ENCODE measurements at regions not wholly inside any gene's neighbourhood (a gene's known extent, or its start where the extent isn't known, plus 50 kb on each side); places are given as distances from the start of the nearest gene placed in this dataset.

DNA sequence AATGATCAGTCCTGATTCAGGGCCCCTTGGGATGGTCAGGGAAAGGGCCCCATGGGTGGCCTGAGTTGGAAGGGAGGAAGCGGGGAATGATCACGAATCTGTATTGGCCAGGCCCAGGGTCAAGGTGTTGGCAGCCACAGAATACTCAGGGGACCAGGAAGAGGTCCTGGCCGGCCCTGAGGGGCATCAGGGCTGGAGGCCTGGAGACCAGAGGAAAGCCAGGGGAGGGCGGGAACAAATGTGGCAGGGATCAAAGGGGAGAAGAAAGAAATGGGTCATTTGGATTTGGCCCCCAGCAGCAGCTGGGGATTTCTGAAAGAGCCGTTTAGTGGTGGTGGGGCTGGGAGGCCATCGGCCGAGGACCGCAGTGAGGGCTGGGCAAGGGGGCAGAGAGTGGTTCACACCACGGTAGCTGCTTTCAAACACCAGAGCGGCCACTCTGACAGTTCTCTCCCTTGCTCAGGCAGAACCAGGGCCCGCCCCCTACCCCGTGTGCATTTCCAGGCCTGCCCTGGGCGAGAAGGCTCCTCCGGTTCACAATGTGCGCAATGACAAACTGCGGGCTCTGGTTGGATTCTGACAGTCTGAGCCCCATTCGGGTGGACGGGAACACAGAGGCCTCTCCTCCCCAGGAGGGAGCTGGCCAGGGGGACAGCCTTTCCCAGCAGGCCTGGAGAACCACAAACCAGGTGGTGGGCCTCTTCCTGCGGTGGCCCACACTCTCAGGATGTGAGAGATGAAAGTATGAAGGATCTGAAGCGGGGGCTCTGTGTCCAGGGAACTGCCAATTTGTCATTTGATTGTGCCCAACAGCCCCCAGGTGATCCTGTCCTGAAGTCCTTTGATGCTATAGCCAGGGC, 220.3 kb upstream of the IER5L start:
- no peak for DNase-seq

DNA sequence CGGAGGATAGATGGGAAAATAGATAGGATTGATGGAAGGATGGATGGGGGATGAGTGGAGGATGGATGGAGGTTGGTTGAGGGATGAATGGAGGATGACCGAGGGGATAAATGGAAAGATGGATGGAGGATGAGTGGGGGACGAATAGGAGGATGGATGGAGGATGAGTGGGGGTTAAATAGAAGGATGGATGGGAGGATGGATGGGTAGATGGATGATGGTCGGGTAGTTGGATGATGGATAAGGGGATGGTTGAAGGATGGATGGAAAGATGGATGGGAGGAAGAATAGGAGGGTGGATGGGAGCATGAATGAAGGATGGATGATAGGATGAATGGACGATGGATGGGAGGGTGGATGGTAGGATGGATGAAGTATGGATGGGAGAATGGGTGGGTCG, 219.3 kb upstream of the IER5L start:
- no peak for DNase-seq

GRCh38 chr9:129396365-129396708, 218.3 kb upstream of the IER5L start:
- no peak for DNase-seq

- DNase-seq = no peak
These were observed 217.7 kb upstream of the IER5L start for GRCh38 chr9:129395633-129396364.

- DNase-seq = no peak
These were observed 216.8 kb upstream of the IER5L start for GRCh38 chr9:129394886-129395279.

- DNase-seq = no peak
These were observed 216.2 kb upstream of the IER5L start for GRCh38 chr9:129394061-129394885.

GRCh38 chr9:129393064-129393463, 215.0 kb upstream of the IER5L start:
- DNase-seq = no peak

- DNase-seq = no peak
These were observed 214.1 kb upstream of the IER5L start for GRCh38 chr9:129392093-129392541.

DNA sequence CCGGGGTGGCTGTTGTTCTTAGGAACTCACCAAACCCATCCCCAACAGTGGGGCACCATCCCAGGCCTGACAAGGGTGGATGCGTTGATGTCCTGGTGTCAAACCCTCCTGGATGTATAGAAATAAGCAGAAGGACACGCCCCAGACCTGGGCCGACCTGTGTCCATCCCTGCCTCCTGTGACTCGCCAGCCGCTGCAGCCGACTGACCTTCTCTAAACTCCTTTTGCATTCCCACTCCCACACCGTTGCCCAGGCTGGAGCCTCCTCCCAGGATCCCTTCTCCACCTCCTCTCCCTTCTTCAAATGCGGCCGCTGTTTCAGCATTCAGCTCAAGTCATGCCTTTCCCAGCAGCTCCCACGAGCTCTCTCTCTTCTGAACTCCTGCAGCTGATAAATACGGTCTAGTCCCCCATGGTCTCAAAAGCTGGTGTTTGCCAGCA, 213.2 kb upstream of the IER5L start:
- no peak for DNase-seq

DNA sequence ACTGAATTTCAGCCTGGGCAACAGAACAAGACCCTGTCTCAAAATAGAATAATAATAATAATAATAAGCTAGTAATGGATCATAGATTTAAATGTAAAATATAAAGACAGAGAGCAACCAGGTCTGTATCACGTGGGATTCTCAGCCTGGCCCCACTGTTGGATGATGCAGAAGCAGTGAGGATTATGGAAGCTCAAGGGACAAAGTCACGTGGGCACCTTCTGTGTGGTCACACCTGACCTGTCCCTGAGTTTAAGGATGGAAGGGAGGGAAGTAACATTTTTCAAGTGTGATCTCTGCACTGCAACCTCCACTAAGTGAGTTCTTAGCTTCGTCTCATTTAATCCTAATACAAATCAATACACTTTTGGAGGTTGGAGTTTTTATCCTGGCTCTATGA, 212.5 kb upstream of the IER5L start:
- DNase-seq = no peak

- no peak for DNase-seq
These were observed 209.8 kb upstream of the IER5L start for GRCh38 chr9:129387822-129388221.

GRCh38 chr9:129386812-129387177, 208.7 kb upstream of the IER5L start:
- no peak for DNase-seq

- DNase-seq = no peak
These were observed 207.3 kb upstream of the IER5L start for GRCh38 chr9:129385211-129385934.

GRCh38 chr9:129384491-129385210, 206.6 kb upstream of the IER5L start:
- no peak for DNase-seq

GRCh38 chr9:129383561-129384490, 205.8 kb upstream of the IER5L start:
- DNase-seq = peak; percentile 34 to 59 (median 50)

- no peak for DNase-seq
These were observed 205.0 kb upstream of the IER5L start for GRCh38 chr9:129383019-129383560.

DNA sequence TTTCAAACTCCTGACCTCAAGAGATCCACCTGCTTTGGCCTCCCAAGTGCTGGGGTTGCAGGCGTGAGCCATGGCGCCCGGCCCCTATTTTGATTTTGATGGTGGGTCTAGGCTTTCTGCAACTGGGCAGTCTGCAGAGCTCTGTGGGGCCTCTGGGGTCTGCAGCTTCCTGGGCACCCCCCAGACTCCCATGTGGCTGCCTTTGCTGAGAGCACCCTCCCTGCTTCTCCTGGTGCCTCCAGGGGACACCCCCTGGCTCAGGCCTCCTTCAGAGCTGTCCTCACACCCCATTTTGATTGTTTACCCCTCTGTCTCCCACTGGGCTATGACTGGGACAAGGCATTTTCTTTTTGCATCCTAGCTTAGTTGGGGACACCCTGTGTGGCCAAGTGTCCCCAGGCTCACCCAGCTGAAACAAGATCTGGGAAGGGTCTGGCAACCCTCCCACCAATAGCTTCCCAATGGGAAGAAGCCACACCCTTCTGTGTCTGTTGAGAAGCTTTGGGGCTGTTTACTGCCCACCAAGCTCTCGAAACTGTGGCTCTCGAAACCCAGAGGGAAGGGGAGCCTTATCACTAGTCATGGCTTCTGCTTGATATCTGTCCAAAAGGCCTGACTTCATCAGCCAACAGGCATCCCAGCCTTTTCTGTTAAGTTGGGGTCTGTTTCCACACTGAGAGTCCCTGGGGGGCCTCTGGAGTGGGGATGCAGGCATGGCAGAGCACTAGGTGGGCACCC, 204.4 kb upstream of the IER5L start:
- DNase-seq = no peak

GRCh38 chr9:129381481-129381957, 203.5 kb upstream of the IER5L start:
- no peak for DNase-seq

DNA sequence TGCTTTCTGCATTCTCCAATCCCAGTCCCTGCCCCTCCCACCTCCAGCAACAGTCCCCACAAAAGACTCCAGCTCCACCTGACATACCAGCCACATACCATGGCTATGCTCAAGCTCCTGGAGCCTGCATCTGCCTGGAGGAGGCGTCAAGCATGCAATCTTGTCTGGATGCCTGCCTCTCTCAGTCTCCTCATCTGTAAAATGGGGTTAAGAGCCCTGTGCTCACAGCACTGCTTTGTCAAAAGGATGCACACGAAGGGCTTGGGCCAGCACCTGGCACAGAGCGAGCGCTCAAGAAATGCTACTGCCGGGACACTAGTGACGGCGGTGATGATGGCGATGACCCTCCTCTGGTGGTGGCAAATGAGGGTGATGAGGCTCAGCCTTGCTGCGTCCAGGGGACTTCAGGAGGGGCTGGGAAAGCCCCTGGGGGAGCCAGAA, 202.9 kb upstream of the IER5L start:
- no peak for DNase-seq

Measured in T-helper 1 cell (primary cell).